Fibroblast of the aortic adventitia (primary cell): ENCODE measurements at regions not wholly inside any gene's neighbourhood (a gene's known extent, or its start where the extent isn't known, plus 50 kb on each side); places are given as distances from the start of the nearest gene placed in this dataset.

Source experiments
- DNase-seq: peaks from one replicate; pipeline ENCODE4 v3.0.0-alpha.2; 2010; ENCODE audit warnings: low read depth
- H3K4me3 ChIP-seq: 2 replicates; pipeline ENCODE4 v1.5.1; 2011; ENCODE audit warnings: low read depth, mild to moderate bottlenecking, control low read depth, low read length, moderate library complexity
- CTCF ChIP-seq: IDR thresholded peaks from 2 replicates; pipeline ENCODE4 v1.5.1; 2011; ENCODE audit warnings: mild to moderate bottlenecking, low read length, control low read depth, inconsistent platforms; ENCODE audit not compliant: insufficient read depth

DNA sequence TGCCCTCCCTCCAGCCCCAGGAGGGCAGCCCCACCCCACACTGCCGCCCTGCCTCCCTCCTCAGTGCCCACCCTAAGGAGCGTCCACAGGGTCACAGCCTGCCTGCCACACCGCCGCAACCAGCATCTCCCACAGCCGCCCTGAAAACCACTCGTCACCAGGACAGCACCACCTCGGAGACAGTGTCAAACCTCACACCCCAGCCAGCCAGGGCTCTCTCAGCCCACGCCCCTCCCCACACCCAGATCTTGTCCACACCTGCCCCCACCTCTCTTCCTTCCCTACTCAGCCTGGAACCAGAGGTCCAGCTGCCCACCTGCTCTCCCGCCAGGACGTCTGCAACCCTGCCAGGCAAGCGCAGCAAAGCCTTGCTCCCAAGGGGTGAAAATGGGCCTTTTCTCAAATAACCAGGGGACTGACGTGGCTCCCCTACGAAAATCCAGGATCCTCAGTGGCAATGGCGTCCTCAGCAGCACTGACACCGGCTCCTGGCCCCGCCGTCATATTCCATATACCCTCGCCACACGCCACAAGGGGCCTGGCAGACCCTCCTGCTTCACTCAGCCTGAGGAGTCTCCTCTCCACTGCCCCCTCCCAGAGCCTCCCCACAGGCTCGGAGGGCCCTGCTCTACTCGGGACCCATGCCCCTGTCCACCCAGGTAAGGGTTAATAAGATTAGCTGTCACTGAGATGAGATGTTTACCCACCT is 71.0 kb upstream of the ADAMTS2 start:
- no peak overlapping the region for H3K4me3 ChIP-seq
- TF ChIP-seq CTCF: no peak
- DNase-seq: no peak

GRCh38 chr5:179415291-179416060 is 70.2 kb upstream of the ADAMTS2 start:
- no peak for DNase-seq
- no peak overlapping the region for H3K4me3 ChIP-seq
- no peak for TF ChIP-seq CTCF

DNA sequence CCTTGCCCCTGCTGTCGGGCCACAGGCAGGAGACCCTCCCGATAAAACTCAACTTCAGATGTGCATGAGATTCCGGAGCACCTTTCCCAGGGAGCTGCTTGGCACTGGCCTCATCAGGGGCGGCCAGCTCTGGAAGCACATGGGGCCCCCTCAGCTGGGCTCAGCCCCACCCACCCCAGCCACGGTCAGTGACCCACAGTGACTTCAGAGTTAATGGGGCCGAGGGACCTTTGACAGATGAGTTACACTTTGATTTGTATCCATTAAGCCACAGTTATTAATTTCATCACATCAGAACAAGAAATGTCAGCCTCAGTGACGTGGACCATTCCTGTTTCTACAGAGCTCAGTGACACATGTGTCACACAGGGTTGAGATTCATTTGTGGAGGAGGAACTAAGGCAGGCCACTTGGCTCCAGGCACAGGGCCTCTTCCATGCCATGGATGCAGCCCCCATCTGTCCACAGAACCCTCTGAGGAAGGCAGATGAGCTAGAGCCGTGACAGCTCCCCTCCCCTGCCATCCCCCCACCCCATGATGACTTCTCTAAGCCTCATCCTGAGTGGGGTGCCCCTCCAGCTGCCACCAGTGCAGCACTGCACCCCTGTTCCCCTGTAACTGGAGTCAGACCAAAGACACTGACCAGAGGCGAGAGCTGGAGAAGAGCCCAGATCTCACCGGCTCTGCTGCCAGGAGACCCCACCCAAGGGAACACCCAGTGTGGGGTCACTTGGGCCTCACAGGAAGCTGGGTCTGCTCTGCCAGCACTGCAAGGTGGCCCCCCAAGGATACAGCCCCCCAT is 69.4 kb upstream of the ADAMTS2 start:
- DNase-seq: no peak
- no peak for TF ChIP-seq CTCF
- H3K4me3 ChIP-seq: no peak overlapping the region

DNA sequence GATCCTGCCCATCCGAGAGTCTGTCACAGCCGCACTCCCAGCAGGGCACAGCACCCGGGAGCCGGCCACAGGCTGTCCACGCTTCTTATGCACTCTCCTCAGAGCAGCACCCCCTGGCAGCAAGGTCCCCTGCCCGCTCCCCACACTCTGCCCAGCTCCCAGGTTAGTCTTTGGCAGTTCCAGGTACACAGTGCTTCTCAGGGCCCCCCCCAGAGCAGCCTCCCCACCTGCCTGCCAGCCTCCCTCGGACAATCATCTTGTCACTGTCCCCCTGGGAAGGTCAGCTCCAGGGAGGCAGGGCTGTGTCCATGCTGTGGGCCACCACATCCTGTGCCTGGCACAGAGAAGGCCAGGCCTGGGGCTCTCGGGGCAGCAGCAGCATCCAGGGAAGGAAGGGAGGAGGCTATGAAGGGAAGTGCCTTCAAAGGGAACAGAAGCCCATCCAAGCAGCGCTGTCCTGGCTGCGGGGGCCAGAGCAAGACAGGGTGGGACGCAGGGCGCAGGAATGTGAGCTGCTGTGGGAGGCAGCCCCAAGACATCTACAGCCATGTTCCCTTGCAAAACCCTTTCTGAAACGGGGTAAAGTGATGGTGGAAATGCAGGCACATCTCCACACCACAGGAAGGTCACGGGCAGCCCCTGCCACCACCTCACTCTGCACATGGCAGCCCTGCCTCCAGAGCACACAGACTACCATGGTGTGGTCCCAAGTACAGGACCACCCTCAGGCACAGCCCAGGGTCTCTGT is 68.6 kb upstream of the ADAMTS2 start:
- no peak for TF ChIP-seq CTCF
- H3K4me3 ChIP-seq: no peak overlapping the region
- no peak for DNase-seq

DNA sequence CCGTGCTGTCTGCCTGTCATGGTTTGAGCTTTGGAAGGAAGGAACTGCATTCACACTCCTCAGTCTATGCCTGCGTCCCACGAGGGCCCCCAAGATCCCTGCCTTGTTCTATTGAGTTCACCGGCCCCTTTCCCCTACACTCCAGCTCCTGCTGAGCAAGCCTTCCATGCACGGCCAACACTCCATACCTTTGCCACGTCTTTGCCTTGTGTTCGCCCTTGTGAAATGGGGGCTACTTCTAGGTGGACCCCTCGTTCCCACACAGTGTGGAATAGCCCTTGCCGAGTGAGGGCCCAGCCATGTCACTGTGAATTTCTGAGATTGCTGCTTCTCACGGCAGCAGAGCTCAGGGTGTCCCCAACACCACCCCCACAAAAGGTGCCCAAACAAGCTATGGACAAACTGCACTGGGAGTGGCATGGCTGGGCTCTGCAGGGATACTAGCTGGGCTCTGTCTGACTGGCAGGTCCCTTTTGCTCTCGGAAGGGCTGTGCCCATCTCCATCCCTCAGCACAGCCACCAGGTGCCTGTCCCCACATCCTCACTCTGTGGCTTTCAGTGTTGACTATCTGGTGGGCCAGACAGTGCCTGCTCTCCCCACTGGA is 67.9 kb upstream of the ADAMTS2 start:
- no peak for DNase-seq
- H3K4me3 ChIP-seq: no peak overlapping the region
- no peak for TF ChIP-seq CTCF

DNA sequence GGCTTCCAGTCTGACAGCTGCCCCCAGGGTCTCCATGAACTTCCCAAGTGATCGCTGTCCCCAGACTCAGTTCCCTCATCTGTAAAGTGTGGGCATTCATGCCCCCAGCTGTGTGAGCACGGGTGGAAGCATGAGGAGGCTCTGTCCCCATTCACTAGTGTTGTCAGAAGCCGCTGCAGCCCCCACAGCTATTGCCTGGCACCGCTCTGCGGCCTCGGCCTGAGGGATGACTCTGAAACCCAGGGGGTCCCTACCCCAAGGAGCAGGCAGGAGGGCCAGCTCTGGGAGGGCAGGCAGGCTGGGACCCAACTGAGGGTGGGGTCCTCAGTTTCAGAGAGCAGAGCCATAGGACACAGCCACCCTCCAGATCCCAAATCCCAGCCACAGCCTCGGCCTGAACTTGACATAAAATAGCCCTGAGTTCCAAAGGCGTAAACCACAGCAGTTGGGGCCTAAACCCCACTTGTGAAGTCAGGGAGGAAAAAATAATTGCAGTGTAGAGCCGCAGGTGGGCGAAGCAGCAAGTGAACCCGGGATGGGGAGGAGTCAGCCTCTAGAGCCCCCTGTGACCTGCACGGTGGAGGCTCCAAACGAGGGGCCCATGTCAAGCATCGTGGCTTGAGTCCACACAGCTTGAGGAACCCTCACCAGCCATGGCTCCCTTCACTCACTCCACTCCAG is 66.0 kb upstream of the ADAMTS2 start:
- no peak for TF ChIP-seq CTCF
- no peak for DNase-seq
- no peak overlapping the region for H3K4me3 ChIP-seq
